ENCODE measurements at regions not wholly inside any gene's neighbourhood (a gene's known extent, or its start where the extent isn't known, plus 50 kb on each side); places are given as distances from the start of the nearest gene placed in this dataset.

DNA sequence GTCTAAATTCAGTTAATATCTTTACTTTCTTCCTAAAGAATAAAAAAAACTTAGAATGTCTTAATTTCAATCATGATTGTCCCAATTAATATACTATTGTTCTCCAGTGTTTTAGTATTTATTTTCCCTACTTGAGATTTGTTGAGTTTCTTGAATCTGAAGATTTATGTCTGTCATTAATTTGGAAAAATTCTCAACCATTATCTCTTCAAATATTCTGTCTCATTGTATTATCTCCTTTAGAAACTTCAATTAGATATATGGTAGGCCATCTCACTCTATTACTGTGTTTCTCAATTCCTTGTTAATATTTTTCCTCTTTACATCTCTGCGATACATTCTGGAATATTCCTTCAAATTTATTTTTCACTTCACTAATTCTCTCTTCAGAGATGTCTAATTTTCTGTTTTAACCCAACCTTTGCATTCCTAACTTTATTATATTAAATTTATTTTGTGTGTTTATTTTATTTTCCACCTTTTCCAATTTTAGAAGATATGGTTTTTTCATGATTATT is 268.6 kb downstream of the QKI start:
- H3K27me3 Mint-ChIP-seq (ENCODE audit: low read depth), result no peaks in the 10 kb centered on the region
- no peak for TF ChIP-seq CTCF (conservative IDR thresholded peaks at IDR 0.05)
- H2BK15ac ChIP-seq (ENCODE audit: low read depth, low read length), result no peak overlapping the region
- no peaks in the 10 kb centered on the region for H3K4me1 ChIP-seq (ENCODE audit: insufficient read depth, low read length)
- H3K14ac ChIP-seq (ENCODE audit: insufficient read depth, low read length), result no peak overlapping the region
- H3K79me1 ChIP-seq (ENCODE audit: insufficient read depth, low read depth, low read length, poor library complexity, severe bottlenecking), result no peaks in the 10 kb centered on the region
- peaks cover 0 to 15% (median 2%) of the 10 kb centered on the region in 3 experiments; a peak in 4 of 7 replicates for H3K36me3 Mint-ChIP-seq (ENCODE audit: insufficient read depth in 1 of 3, low read depth in 3 of 3)
- no peak overlapping the region for H3K27ac ChIP-seq (ENCODE audit: insufficient read length, low read depth, low read length)
- no peaks in the 10 kb centered on the region for H3K4me1 Mint-ChIP-seq
- H3T11ph ChIP-seq (ENCODE audit: low read length), result no peak overlapping the region
- peaks cover 10 to 16% of the 10 kb centered on the region in 2 experiments for H3K9me3 Mint-ChIP-seq
- H4K8ac ChIP-seq (replicated peaks; ENCODE audit: insufficient read length, low read depth, low read length), result no peak overlapping the region
- no peak overlapping the region for H3K4me2 ChIP-seq (ENCODE audit: insufficient read depth, insufficient read length, low read length)
- H2BK5ac ChIP-seq (ENCODE audit: insufficient read length, low read length), result no peak overlapping the region
- H3K23me2 ChIP-seq (ENCODE audit: insufficient read length, low read depth, low read length, poor library complexity, severe bottlenecking), result no peaks in the 10 kb centered on the region
- no peak overlapping the region for H2BK12ac ChIP-seq (ENCODE audit: insufficient read length, low read depth, low read length)
- H2BK20ac ChIP-seq (ENCODE audit: low read depth, low read length, poor library complexity, severe bottlenecking), result no peak overlapping the region
- H3K4ac ChIP-seq (ENCODE audit: low read depth, low read length), result no peak overlapping the region
- no peak overlapping the region for H3K56ac ChIP-seq (ENCODE audit: insufficient read length, low read depth, low read length)
- no CpG with 5 or more reads among the region's 1 CpG for WGBS (ENCODE audit: extremely low coverage, insufficient read length, low lambda C conversion rate)
- no peak overlapping the region for H3K23ac ChIP-seq (ENCODE audit: insufficient read length, low read depth, low read length)
- no peak overlapping the region for H3K9ac ChIP-seq (ENCODE audit: extremely low read depth, insufficient read length, low read length)
- H4K5ac ChIP-seq (ENCODE audit: insufficient read length, low read depth, low read length), result no peak overlapping the region
- H4K91ac ChIP-seq (ENCODE audit: insufficient read length, low read depth, low read length), result no peak overlapping the region
- no peak overlapping the region for H3K18ac ChIP-seq (ENCODE audit: insufficient read length, low read depth, low read length)
- H2AFZ ChIP-seq (ENCODE audit: low read length), result no peak overlapping the region
- no peaks in the 10 kb centered on the region for H3K27me3 ChIP-seq (ENCODE audit: insufficient read depth, low read length)
- H2BK120ac ChIP-seq (ENCODE audit: low read depth, low read length, poor library complexity, severe bottlenecking), result no peak overlapping the region
- no peak overlapping the region for H2AK5ac ChIP-seq (ENCODE audit: insufficient read length, low read length)
- no peaks in the 10 kb centered on the region for H4K20me1 ChIP-seq (ENCODE audit: control insufficient read depth, insufficient read depth, insufficient read length)
- no peak for DNase-seq
- H3K79me2 ChIP-seq (ENCODE audit: insufficient read depth, low read length), result no peaks in the 10 kb centered on the region
- H3K9me3 ChIP-seq (ENCODE audit: control insufficient read depth, low read depth, low read length), result no peaks in the 10 kb centered on the region
- no peak overlapping the region for H3K27ac Mint-ChIP-seq
- no peak overlapping the region for H3K4me3 Mint-ChIP-seq

Data from H9 (cell line).